SK-N-SH treated with all-trans-retinoic acid at 6 μM for 48 hours (cell line): ENCODE measurements at regions not wholly inside any gene's neighbourhood (a gene's known extent, or its start where the extent isn't known, plus 50 kb on each side); places are given as distances from the start of the nearest gene placed in this dataset.

Experiments used
- ATAC-seq: fragments of 200-7000 bp; cut with Tn5 transposase; 3 replicates; pipeline ENCODE4 v1.9.1; 2020; ENCODE audit warnings: mild to moderate bottlenecking, moderate library complexity
- ARNTL ChIP-seq: fragments of 450-650 bp; formaldehyde crosslinking; IDR thresholded peaks from 2 replicates; pipeline ENCODE4 v1.5.0; 2020; ENCODE audit warnings: low read depth, mild to moderate bottlenecking, moderate library complexity, borderline replicate concordance
- BACH2 ChIP-seq: fragments of 250-450 bp; sonication (Bioruptor Pico); IDR thresholded peaks from 2 replicates; pipeline ENCODE4 v1.9.0; 2021; ENCODE audit warnings: mild to moderate bottlenecking, borderline replicate concordance
- CSDC2 ChIP-seq: fragments of 250-450 bp; sonication (Bioruptor Pico); IDR thresholded peaks from 2 replicates; pipeline ENCODE4 v1.5.0; 2020; ENCODE audit warnings: mild to moderate bottlenecking, moderate library complexity
- GLIS3 ChIP-seq: fragments of 250-450 bp; sonication (Bioruptor Pico); IDR thresholded peaks from 2 replicates; pipeline ENCODE4 v1.5.0; 2020; ENCODE audit warnings: mild to moderate bottlenecking, moderate library complexity
- OSR1 ChIP-seq: fragments of 250-450 bp; sonication (Bioruptor Pico); IDR thresholded peaks from 2 replicates; pipeline ENCODE4 v1.8.0; 2022; ENCODE audit warnings: moderate library complexity, mild to moderate bottlenecking, inconsistent platforms
- SNAI2 ChIP-seq: fragments of 250-450 bp; sonication (Bioruptor Pico); IDR thresholded peaks from 2 replicates; pipeline ENCODE4 v1.5.0; 2020; ENCODE audit warnings: mild to moderate bottlenecking, moderate library complexity
- TCF4 ChIP-seq: fragments of 250-450 bp; sonication (Bioruptor Pico); IDR thresholded peaks from 2 replicates; pipeline ENCODE4 v1.8.0; 2021; ENCODE audit warnings: mild to moderate bottlenecking, moderate library complexity, borderline replicate concordance
- TOX ChIP-seq: fragments of 250-450 bp; sonication (Bioruptor Pico); IDR thresholded peaks from 2 replicates; pipeline ENCODE4 v1.8.0; 2021; ENCODE audit warnings: mild to moderate bottlenecking, moderate library complexity, borderline replicate concordance
- ZC3H10 ChIP-seq: fragments of 250-450 bp; sonication (Bioruptor Pico); IDR thresholded peaks from 2 replicates; pipeline ENCODE4 v1.5.1; 2021; ENCODE audit warnings: mild to moderate bottlenecking, moderate library complexity
- ZFP3 ChIP-seq: fragments of 250-450 bp; sonication (Bioruptor Pico); IDR thresholded peaks from 2 replicates; pipeline ENCODE4 v1.5.0; 2020; ENCODE audit warnings: mild to moderate bottlenecking, moderate library complexity
- ZFP30 ChIP-seq: fragments of 450-650 bp; formaldehyde crosslinking; IDR thresholded peaks from 2 replicates; pipeline ENCODE4 v1.5.0; 2022; ENCODE audit warnings: mild to moderate bottlenecking, moderate library complexity
- ZNF565 ChIP-seq: fragments of 450-650 bp; formaldehyde crosslinking; conservative IDR thresholded peaks from 2 replicates; pipeline ENCODE4 v1.5.0; 2020; ENCODE audit warnings: low read depth, mild to moderate bottlenecking, moderate library complexity
- ZNF70 ChIP-seq: fragments of 450-650 bp; formaldehyde crosslinking; IDR thresholded peaks from 2 replicates; pipeline ENCODE4 v1.5.0; 2020; ENCODE audit warnings: mild to moderate bottlenecking, moderate library complexity
- ZNF8 ChIP-seq: fragments of 450-650 bp; formaldehyde crosslinking; IDR thresholded peaks from 2 replicates; pipeline ENCODE4 v1.5.0; 2020; ENCODE audit warnings: mild to moderate bottlenecking, moderate library complexity
- TF ChIP-seq, protein P1 (sequence below): fragments of 250-450 bp; sonication (Bioruptor Pico); IDR thresholded peaks from 2 replicates; pipeline ENCODE4 v1.8.0; 2021; ENCODE audit warnings: low read depth, mild to moderate bottlenecking, moderate library complexity, borderline replicate concordance
- TF ChIP-seq, protein P2 (sequence below): fragments of 250-450 bp; sonication (Bioruptor Pico); IDR thresholded peaks from 2 replicates; pipeline ENCODE4 v1.5.0; 2020; ENCODE audit warnings: mild to moderate bottlenecking, moderate library complexity
- TF ChIP-seq, protein P3 (sequence below): fragments of 250-450 bp; sonication (Bioruptor Pico); IDR thresholded peaks from 2 replicates; pipeline ENCODE4 v1.5.1; 2020; ENCODE audit warnings: low read depth, mild to moderate bottlenecking, moderate library complexity
- TF ChIP-seq, protein P4 (sequence below): fragments of 250-450 bp; sonication (Bioruptor Pico); IDR thresholded peaks from 2 replicates; pipeline ENCODE4 v1.5.1; 2021; ENCODE audit warnings: mild to moderate bottlenecking, moderate library complexity
- TF ChIP-seq, protein P5 (sequence below): fragments of 250-450 bp; sonication (Bioruptor Pico); IDR thresholded peaks from 2 replicates; pipeline ENCODE4 v1.8.0; 2020; ENCODE audit warnings: mild to moderate bottlenecking, moderate library complexity, borderline replicate concordance

DNA sequence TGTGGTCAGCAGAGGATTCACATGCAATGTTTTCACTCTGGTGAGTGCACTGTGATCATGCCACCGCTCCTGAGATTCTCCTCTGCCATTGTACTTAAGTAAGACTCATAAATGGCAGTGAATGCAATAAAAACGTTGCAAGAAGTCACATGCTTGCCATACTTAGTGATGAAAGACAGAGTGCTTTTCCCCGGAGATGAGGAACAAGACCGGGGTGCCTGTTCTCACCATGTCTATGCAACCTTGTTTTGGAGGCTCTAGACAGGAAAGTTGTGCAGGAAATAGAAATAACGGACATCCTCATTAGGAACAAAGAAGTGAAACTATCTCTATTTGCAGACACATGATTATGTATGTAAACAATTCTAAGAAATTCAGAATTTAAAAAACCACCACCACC lies 84.7 kb upstream of the IRX2 start (continued):
- TF ChIP-seq, protein P1, sequence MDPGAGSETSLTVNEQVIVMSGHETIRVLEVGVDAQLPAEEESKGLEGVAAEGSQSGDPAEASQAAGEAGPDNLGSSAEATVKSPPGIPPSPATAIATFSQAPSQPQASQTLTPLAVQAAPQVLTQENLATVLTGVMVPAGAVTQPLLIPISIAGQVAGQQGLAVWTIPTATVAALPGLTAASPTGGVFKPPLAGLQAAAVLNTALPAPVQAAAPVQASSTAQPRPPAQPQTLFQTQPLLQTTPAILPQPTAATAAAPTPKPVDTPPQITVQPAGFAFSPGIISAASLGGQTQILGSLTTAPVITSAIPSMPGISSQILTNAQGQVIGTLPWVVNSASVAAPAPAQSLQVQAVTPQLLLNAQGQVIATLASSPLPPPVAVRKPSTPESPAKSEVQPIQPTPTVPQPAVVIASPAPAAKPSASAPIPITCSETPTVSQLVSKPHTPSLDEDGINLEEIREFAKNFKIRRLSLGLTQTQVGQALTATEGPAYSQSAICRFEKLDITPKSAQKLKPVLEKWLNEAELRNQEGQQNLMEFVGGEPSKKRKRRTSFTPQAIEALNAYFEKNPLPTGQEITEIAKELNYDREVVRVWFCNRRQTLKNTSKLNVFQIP = no peak
- no peak for TF ChIP-seq ZFP3 (CRISPR knock-in tag)
- TF ChIP-seq, all 23 proteins: peak for 0

DNA sequence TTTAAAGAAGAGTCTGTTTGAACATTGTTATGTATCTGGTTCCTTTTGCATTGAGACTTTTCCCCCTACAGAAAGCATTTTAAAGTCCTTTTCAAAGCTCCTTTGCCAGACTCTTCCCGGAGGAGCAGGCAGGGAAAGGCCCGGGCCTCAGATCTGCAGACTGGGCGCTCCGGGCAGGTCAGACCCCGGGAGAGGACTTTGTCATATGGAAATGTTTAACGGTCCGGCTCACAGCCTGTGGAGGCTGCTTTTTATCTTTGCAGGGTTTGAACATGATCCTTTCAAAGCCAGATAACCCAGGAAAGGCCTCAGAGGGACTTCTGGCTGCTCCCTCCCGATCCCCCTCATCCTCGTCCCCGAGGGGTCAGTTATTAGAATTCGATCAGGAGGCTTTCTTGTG lies 82.1 kb upstream of the IRX2 start:
- no peak for ATAC-seq
- TF ChIP-seq GLIS3 (CRISPR knock-in tag) = no peak
- no peak for TF ChIP-seq ZNF8 (CRISPR knock-in tag)
- no peak for TF ChIP-seq TOX
- TF ChIP-seq, protein P2, sequence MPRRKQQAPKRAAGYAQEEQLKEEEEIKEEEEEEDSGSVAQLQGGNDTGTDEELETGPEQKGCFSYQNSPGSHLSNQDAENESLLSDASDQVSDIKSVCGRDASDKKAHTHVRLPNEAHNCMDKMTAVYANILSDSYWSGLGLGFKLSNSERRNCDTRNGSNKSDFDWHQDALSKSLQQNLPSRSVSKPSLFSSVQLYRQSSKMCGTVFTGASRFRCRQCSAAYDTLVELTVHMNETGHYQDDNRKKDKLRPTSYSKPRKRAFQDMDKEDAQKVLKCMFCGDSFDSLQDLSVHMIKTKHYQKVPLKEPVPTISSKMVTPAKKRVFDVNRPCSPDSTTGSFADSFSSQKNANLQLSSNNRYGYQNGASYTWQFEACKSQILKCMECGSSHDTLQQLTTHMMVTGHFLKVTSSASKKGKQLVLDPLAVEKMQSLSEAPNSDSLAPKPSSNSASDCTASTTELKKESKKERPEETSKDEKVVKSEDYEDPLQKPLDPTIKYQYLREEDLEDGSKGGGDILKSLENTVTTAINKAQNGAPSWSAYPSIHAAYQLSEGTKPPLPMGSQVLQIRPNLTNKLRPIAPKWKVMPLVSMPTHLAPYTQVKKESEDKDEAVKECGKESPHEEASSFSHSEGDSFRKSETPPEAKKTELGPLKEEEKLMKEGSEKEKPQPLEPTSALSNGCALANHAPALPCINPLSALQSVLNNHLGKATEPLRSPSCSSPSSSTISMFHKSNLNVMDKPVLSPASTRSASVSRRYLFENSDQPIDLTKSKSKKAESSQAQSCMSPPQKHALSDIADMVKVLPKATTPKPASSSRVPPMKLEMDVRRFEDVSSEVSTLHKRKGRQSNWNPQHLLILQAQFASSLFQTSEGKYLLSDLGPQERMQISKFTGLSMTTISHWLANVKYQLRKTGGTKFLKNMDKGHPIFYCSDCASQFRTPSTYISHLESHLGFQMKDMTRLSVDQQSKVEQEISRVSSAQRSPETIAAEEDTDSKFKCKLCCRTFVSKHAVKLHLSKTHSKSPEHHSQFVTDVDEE (CRISPR knock-in tag) = no peak
- TF ChIP-seq OSR1 = no peak
- TF ChIP-seq ZFP30 (CRISPR knock-in tag) = no peak
- TF ChIP-seq ZNF70 = no peak
- TF ChIP-seq TCF4 = no peak
- TF ChIP-seq, protein P3, sequence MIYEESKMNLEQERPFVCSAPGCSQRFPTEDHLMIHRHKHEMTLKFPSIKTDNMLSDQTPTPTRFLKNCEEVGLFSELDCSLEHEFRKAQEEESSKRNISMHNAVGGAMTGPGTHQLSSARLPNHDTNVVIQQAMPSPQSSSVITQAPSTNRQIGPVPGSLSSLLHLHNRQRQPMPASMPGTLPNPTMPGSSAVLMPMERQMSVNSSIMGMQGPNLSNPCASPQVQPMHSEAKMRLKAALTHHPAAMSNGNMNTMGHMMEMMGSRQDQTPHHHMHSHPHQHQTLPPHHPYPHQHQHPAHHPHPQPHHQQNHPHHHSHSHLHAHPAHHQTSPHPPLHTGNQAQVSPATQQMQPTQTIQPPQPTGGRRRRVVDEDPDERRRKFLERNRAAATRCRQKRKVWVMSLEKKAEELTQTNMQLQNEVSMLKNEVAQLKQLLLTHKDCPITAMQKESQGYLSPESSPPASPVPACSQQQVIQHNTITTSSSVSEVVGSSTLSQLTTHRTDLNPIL (CRISPR knock-in tag) = no peak
- TF ChIP-seq, protein P4, sequence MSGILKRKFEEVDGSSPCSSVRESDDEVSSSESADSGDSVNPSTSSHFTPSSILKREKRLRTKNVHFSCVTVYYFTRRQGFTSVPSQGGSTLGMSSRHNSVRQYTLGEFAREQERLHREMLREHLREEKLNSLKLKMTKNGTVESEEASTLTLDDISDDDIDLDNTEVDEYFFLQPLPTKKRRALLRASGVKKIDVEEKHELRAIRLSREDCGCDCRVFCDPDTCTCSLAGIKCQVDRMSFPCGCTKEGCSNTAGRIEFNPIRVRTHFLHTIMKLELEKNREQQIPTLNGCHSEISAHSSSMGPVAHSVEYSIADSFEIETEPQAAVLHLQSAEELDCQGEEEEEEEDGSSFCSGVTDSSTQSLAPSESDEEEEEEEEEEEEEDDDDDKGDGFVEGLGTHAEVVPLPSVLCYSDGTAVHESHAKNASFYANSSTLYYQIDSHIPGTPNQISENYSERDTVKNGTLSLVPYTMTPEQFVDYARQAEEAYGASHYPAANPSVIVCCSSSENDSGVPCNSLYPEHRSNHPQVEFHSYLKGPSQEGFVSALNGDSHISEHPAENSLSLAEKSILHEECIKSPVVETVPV (CRISPR knock-in tag) = no peak
- TF ChIP-seq ZFP3 (CRISPR knock-in tag) = no peak
- no peak for TF ChIP-seq SNAI2 (CRISPR knock-in tag)
- no peak for TF ChIP-seq ARNTL (CRISPR knock-in tag)
- TF ChIP-seq ZNF565 = no peak
- TF ChIP-seq CSDC2 = no peak

DNA sequence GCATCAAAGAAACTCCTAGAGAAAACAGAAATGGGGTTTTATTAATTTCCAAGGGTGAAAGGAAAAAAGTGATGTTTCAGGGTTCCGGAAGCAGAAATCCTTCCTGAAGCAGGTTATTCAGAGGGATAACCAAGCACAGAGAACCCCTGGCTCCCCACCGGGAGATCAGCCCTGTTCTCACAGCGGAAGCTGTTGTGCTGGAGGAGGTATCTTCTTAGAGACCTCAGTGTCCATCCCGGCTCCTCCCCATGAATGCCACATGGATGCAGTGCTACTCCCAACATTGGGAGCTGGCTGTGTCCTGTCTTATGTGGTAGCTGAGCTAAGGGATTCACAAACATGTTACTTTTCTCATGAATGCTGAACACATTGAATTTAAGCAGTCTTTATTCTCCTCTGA lies 80.9 kb upstream of the IRX2 start:
- TF ChIP-seq, protein P2 (CRISPR knock-in tag) = no peak
- no peak for TF ChIP-seq SNAI2 (CRISPR knock-in tag)
- no peak for TF ChIP-seq ZNF8 (CRISPR knock-in tag)
- TF ChIP-seq, protein P1 = no peak
- no peak for TF ChIP-seq TOX
- TF ChIP-seq OSR1 = no peak
- TF ChIP-seq ZC3H10 (CRISPR knock-in tag) = no peak
- TF ChIP-seq GLIS3 (CRISPR knock-in tag) = no peak
- TF ChIP-seq BACH2 (CRISPR knock-in tag) = no peak
- TF ChIP-seq, protein P5, sequence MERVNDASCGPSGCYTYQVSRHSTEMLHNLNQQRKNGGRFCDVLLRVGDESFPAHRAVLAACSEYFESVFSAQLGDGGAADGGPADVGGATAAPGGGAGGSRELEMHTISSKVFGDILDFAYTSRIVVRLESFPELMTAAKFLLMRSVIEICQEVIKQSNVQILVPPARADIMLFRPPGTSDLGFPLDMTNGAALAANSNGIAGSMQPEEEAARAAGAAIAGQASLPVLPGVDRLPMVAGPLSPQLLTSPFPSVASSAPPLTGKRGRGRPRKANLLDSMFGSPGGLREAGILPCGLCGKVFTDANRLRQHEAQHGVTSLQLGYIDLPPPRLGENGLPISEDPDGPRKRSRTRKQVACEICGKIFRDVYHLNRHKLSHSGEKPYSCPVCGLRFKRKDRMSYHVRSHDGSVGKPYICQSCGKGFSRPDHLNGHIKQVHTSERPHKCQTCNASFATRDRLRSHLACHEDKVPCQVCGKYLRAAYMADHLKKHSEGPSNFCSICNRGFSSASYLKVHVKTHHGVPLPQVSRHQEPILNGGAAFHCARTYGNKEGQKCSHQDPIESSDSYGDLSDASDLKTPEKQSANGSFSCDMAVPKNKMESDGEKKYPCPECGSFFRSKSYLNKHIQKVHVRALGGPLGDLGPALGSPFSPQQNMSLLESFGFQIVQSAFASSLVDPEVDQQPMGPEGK (CRISPR knock-in tag) = no peak
- ATAC-seq = no peak
